Spleen (tissue), 11 donors: ENCODE measurements at regions not wholly inside any gene's neighbourhood (a gene's known extent, or its start where the extent isn't known, plus 50 kb on each side); places are given as distances from the start of the nearest gene placed in this dataset.

Experiments used
- DNase-seq: peaks from one replicate; pipeline ENCODE4 v3.0.0-alpha.2; 2020
- H3K27ac ChIP-seq, 8 donors: fragments of 200-600 bp; sonication (generic) in 7 of 8; 1 replicate in 4 of 8; 2 replicates in 4 of 8; pipeline versions ENCODE4 v1.5.0 to v1.8.0; 2016 to 2021; ENCODE audit warnings: inconsistent platforms in 4 of 8, mild to moderate bottlenecking in 4 of 8, moderate library complexity in 1 of 8
- H3K27me3 ChIP-seq, 7 donors: fragments of 200-600 bp; sonication (generic) in 6 of 7; replicated peaks in 1 of 7; 1 replicate in 4 of 7; 2 replicates in 3 of 7; pipeline versions ENCODE4 v1.5.0 to v1.8.0; 2016 to 2021; ENCODE audit warnings: inconsistent platforms in 3 of 7, mild to moderate bottlenecking in 1 of 7
- H3K36me3 ChIP-seq, 6 donors: fragments of 200-600 bp; sonication (generic) in 5 of 6; 1 replicate in 4 of 6; 2 replicates in 2 of 6; pipeline versions ENCODE4 v1.5.0 to v1.8.0; 2016 to 2021; ENCODE audit warnings: inconsistent platforms in 2 of 6
- H3K4me1 ChIP-seq, 6 donors: fragments of 200-600 bp; sonication (generic) in 5 of 6; 1 replicate in 3 of 6; 2 replicates in 3 of 6; pipeline versions ENCODE4 v1.5.0 to v1.8.0; 2016 to 2021; ENCODE audit warnings: inconsistent platforms in 3 of 6
- H3K4me3 ChIP-seq, 8 donors: fragments of 200-600 bp; sonication (generic) in 7 of 8; 1 replicate in 4 of 8; 2 replicates in 4 of 8; pipeline versions ENCODE4 v1.5.0 to v1.8.0; 2016 to 2021; ENCODE audit warnings: inconsistent platforms in 4 of 8, mild to moderate bottlenecking in 4 of 8, moderate library complexity in 2 of 8
- H3K9me3 ChIP-seq, 8 donors: fragments of 200-600 bp; sonication (generic) in 7 of 8; 1 replicate in 4 of 8; 2 replicates in 4 of 8; pipeline versions ENCODE4 v1.5.0 to v1.8.0; 2016 to 2021; ENCODE audit warnings: inconsistent platforms in 4 of 8
- POLR2A ChIP-seq, 3 donors: fragments of 450-650 bp; IDR thresholded peaks; one replicate each; pipeline ENCODE4 v1.5.1; 2017; ENCODE audit warnings: antibody characterized with exemption in 3 of 3, mild to moderate bottlenecking in 1 of 3
- POLR2AphosphoS5 ChIP-seq, 3 donors: sonication (generic); formaldehyde crosslinking; IDR thresholded peaks; one replicate each; pipeline ENCODE4 v1.5.1; 2017; ENCODE audit warnings: antibody characterized with exemption in 3 of 3
- WGBS, 5 donors: extraction: QIAGEN DNeasy Blood & Tissue Kit in 3 of 5; methylation state at CpG; one replicate each; pipeline versions ENCODE4 v1.1.5 to v1.1.7; 2013 to 2018; 5-methylcytosine and 5-hydroxymethylcytosine counted together
- intact Hi-C: fragments of 100-400 bp; cut with DNase I; formaldehyde crosslinking; loops from one replicate; pipeline ENCODE4 v1.15.0; 2023; ENCODE audit warnings: low total_unique reads
- TF ChIP-seq, protein P1 (sequence below), 11 experiments: fragments of 200-600 bp in 7 of 11; fragments of 450-650 bp in 4 of 11; sonication (generic) in 4 of 11; IDR thresholded peaks in 8 of 11; conservative IDR thresholded peaks in 3 of 11; 1 replicate in 7 of 11; 2 replicates in 4 of 11; pipeline versions ENCODE4 v1.4.0 to v1.8.0; 2016 to 2021; ENCODE audit warnings: antibody characterized with exemption in 11 of 11, inconsistent platforms in 4 of 11, mild to moderate bottlenecking in 1 of 11
- donor health status: healthy with polysubstance abuse.
- donor health status: DM: no; HTN: no; CAD: no; lungs with moderate emphysema.
- donor health status: DM: no; HTN: no; CAD: no.
- donor health status: Bipolar disorder and iron deficiency.
- donor health status: healthy.
- donor health status: DM: no; HTN: no; CAD: no.
- donor health status: DM: yes; HTN: yes; CAD: no.

DNA sequence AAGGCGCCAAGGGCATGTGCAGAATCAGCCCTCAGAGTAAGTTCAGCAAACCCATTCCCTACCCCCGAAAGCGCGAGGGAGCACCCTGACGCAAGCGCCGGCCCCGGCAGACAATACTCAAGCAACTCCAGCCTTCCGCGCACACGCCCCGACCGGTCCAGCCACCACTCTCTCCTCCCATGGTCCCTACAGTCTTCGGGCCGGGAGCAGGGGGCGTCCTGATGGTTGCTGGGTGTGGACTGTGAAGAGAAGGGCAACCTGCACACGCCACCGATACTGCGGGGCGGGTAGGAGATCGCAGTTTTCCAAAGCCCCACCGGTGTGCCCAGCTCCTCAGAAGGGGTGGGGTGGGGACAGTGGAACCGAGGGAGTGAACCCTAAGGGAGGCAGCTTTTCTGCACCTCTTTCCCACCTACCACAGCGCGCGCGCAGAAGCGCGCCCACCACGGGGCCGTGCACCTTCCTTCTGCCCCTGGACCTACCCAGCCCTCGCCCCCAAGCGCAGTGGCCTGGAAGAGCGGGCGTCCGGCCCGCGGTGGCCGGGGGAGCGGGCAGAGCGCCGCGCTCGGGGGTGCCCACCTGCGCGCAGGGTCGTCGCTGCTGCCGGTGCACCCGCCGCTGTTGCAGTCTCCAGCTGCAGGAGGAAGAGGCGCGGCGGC is 650.2 kb upstream of the DIPK2B start:
- Histone ChIP-seq H3K4me1 (peaks cover 0 to 23% (median 4%) of the 10 kb centered on the region in 6 donors), H3K27me3 (peaks cover 0 to 28% (median 9%) of the 10 kb centered on the region in 7 donors), H3K9me3 (no peaks in the 10 kb centered on the region), H3K36me3 (no peaks in the 10 kb centered on the region), H3K4me3 (peak overlapping the region; percentile 39 to 78 (median 54)), H3K27ac (peak overlapping the region in 2 of 8 donors; percentile 18 to 27)
- peak; percentile 78 for DNase-seq
- intact Hi-C loops, result no loop called here
- WGBS, 5 donors, result 1 to 33% (median 17%) methylated on average over 15 to 54 of the region's 54 CpGs; no CpG with 5 or more reads in 1 of the 5 donors
- TF ChIP-seq, protein P1, sequence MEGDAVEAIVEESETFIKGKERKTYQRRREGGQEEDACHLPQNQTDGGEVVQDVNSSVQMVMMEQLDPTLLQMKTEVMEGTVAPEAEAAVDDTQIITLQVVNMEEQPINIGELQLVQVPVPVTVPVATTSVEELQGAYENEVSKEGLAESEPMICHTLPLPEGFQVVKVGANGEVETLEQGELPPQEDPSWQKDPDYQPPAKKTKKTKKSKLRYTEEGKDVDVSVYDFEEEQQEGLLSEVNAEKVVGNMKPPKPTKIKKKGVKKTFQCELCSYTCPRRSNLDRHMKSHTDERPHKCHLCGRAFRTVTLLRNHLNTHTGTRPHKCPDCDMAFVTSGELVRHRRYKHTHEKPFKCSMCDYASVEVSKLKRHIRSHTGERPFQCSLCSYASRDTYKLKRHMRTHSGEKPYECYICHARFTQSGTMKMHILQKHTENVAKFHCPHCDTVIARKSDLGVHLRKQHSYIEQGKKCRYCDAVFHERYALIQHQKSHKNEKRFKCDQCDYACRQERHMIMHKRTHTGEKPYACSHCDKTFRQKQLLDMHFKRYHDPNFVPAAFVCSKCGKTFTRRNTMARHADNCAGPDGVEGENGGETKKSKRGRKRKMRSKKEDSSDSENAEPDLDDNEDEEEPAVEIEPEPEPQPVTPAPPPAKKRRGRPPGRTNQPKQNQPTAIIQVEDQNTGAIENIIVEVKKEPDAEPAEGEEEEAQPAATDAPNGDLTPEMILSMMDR (IDR thresholded peaks at IDR 0.05 in 8 of 11, conservative IDR thresholded peaks at IDR 0.05 in 3 of 11), result no peak
- no peak for TF ChIP-seq POLR2AphosphoS5 (IDR thresholded peaks at IDR 0.05)
- no peak for TF ChIP-seq POLR2A (IDR thresholded peaks at IDR 0.05)

DNA sequence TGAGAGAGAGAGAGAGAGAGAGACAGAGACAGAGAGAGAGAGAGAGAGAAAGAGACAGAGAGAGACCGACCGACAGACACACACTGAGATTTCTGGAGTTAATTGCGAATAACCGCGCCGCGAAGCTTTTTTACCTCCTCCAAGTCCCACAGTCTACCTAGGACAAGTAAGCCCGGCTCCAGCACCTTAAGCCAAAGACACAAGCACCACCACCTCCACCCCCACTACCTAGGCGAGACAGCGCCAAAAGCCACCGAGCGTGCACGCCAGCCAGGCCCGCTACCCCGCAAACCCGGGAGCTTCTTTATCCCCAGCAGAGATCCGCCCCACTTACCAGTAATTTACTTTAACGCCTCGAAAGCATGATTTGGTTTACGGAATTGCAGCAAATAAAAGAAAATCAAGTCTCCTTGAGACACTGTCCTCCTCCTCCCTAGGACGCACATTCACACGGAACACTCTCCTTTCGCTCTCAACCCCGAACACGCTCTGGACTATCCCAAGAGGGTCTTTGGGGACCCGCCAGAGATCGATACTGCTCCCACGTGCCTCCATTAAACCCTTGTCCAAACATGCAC is 649.6 kb upstream of the DIPK2B start:
- Histone ChIP-seq H3K27ac (no peak overlapping the region), H3K4me3 (peak overlapping the region; percentile 39 to 78 (median 54)), H3K9me3 (no peaks in the 10 kb centered on the region), H3K27me3 (peaks cover 0 to 28% (median 9%) of the 10 kb centered on the region in 7 donors), H3K36me3 (no peaks in the 10 kb centered on the region), H3K4me1 (peaks cover 0 to 23% (median 4%) of the 10 kb centered on the region in 6 donors)
- DNase-seq, result no peak
- TF ChIP-seq POLR2AphosphoS5 (IDR thresholded peaks at IDR 0.05), result no peak
- TF ChIP-seq, protein P1 (IDR thresholded peaks at IDR 0.05 in 8 of 11, conservative IDR thresholded peaks at IDR 0.05 in 3 of 11), result no peak
- TF ChIP-seq POLR2A (IDR thresholded peaks at IDR 0.05), result no peak
- 1 to 32% (median 2%) methylated on average over 9 to 28 of the region's 28 CpGs for WGBS, 5 donors
- intact Hi-C loops, result no loop called here

DNA sequence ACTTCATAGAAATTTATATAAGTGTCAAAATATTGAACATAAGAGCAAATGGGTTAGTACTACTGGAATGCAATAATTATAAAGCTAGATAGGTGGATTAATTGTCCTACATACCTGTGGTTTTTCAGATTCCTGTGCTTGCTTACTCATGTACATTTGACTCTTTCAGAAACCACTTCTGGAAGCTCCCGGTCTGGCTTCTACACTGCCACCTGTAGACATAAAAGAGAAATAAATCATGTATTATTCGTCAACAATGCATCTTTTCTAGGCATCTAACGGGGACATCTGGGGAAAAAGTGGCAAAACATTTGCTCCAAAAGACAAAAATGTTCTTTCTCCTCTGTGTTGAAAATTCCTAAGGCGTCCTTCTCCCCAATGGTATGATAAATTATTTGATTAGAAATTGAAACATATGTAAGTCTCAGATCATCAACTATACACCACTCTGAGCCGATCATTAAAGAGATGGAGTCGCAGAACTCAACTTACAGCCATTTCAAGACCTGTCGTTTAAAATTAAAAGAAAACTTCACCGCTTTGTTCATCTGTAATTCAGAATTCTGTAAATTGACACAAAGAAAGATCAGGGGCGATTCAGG is 648.7 kb upstream of the DIPK2B start:
- H3K9me3 ChIP-seq, result no peaks in the 10 kb centered on the region
- peaks cover 0 to 23% (median 4%) of the 10 kb centered on the region in 6 donors for H3K4me1 ChIP-seq
- peaks cover 0 to 28% (median 9%) of the 10 kb centered on the region in 7 donors for H3K27me3 ChIP-seq
- intact Hi-C loops, result no loop called here
- H3K27ac ChIP-seq, result no peak overlapping the region
- TF ChIP-seq POLR2A (IDR thresholded peaks at IDR 0.05), result no peak
- TF ChIP-seq, protein P1 (IDR thresholded peaks at IDR 0.05 in 8 of 11, conservative IDR thresholded peaks at IDR 0.05 in 3 of 11), result peak in 1 of 11 experiments; percentile 9
- TF ChIP-seq POLR2AphosphoS5 (IDR thresholded peaks at IDR 0.05), result no peak
- H3K36me3 ChIP-seq, result no peaks in the 10 kb centered on the region
- peak overlapping the region in 2 of 8 donors; percentile 58 to 78 for H3K4me3 ChIP-seq
- 9 to 34% (median 14%) methylated on average over 7 to 9 of the region's 9 CpGs for WGBS, 5 donors
- no peak for DNase-seq

DNA sequence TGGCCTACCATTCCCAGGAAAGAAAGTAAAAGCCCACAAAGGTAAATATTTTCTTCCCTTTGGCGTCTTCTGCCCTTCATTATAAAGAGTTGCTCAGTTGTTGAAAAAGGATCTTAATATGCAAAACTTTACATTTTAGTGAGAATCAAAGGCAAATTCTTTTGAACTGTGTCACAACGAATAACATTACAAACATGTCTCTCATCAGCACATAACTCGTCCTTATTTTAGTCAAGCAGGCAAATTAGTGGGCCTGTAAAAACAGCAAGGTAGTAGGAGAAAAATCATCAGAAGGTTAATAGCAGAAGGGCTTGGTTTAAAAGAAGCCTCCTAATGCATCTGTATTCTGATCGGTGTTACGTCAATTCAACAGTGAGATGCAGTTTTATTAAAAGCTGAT is 647.3 kb upstream of the DIPK2B start:
- 86 to 96% (median 92%) methylated on average over 5 of the region's 5 CpGs for WGBS, 5 donors
- peaks cover 0 to 23% (median 4%) of the 10 kb centered on the region in 6 donors for H3K4me1 ChIP-seq
- no peak overlapping the region for H3K4me3 ChIP-seq
- no peaks in the 10 kb centered on the region for H3K9me3 ChIP-seq
- no peaks in the 10 kb centered on the region for H3K36me3 ChIP-seq
- no peak for DNase-seq
- peaks cover 0 to 22% (median 9%) of the 10 kb centered on the region in 7 donors for H3K27me3 ChIP-seq
- intact Hi-C loops, result no loop called here
- TF ChIP-seq, protein P1 (IDR thresholded peaks at IDR 0.05 in 8 of 11, conservative IDR thresholded peaks at IDR 0.05 in 3 of 11), result no peak
- TF ChIP-seq POLR2AphosphoS5 (IDR thresholded peaks at IDR 0.05), result no peak
- no peak for TF ChIP-seq POLR2A (IDR thresholded peaks at IDR 0.05)
- no peak overlapping the region for H3K27ac ChIP-seq
